H1 (cell line): ENCODE measurements at regions not wholly inside any gene's neighbourhood (a gene's known extent, or its start where the extent isn't known, plus 50 kb on each side); places are given as distances from the start of the nearest gene placed in this dataset.

Source experiments
- CTCF ChIA-PET: fragments of 300-600 bp; sonication (Branson Sonifier 250); formaldehyde crosslinking; loops from one replicate; lab custom pipeline; 2021; ENCODE audit not compliant: partially characterized antibody; lab: Charles Lee
- POLR2A ChIA-PET: fragments of 300-600 bp; sonication (Branson Sonifier 250); formaldehyde crosslinking; loops from one replicate; lab custom pipeline; 2021; ENCODE audit warnings: inconsistent platforms; ENCODE audit not compliant: partially characterized antibody; lab: Charles Lee
- DNase-seq, 2 experiments: peaks; one replicate each; pipeline versions ENCODE4 v3.0.0 to v3.0.0-alpha.2; 2010 to 2022; ENCODE audit warnings: low spot score in 2 of 2, low read depth in 1 of 2, mixed read lengths in 1 of 2
- FAIRE-seq: peaks from 2 replicates; lab custom pipeline; 2011; peaks lifted over from hg19 to GRCh38; lab: Jason Lieb, UNC
- H2AFZ ChIP-seq: 2 replicates; pipeline ENCODE4 v1.8.1; 2012; ENCODE audit warnings: low read length, inconsistent platforms
- H2AK5ac ChIP-seq: 2 replicates; pipeline ENCODE4 v1.6.1; 2013; ENCODE audit warnings: low read depth, low read length
- H2BK120ac ChIP-seq: replicated peaks from 2 replicates; pipeline ENCODE3; 2013; ENCODE audit warnings: low read depth, low read length, inconsistent platforms
- H2BK12ac ChIP-seq: 2 replicates; pipeline ENCODE4 v1.6.1; 2013; ENCODE audit warnings: low read depth, low read length
- H2BK15ac ChIP-seq: 2 replicates; pipeline ENCODE4 v1.6.1; 2013; ENCODE audit warnings: low read length
- H2BK20ac ChIP-seq: 2 replicates; pipeline ENCODE4 v1.6.1; 2013; ENCODE audit warnings: low read length
- H2BK5ac ChIP-seq: 2 replicates; pipeline ENCODE4 v1.6.1; 2013; ENCODE audit warnings: low read depth, low read length
- H3K14ac ChIP-seq: 2 replicates; pipeline ENCODE4 v1.6.1; 2013; ENCODE audit warnings: inconsistent platforms; ENCODE audit not compliant: insufficient read length
- H3K18ac ChIP-seq: 2 replicates; pipeline ENCODE4 v1.6.1; 2013; ENCODE audit warnings: low read length; ENCODE audit errors: extremely low read depth
- H3K23ac ChIP-seq: 2 replicates; pipeline ENCODE4 v1.6.1; 2013; ENCODE audit warnings: inconsistent platforms; ENCODE audit not compliant: insufficient read length
- H3K23me2 ChIP-seq: 2 replicates; pipeline ENCODE4 v1.6.1; 2013; ENCODE audit warnings: low read depth, low read length
- H3K27ac ChIP-seq: 2 replicates; pipeline ENCODE4 v1.6.1; 2011; ENCODE audit warnings: low read depth, low read length, inconsistent platforms
- H3K27me3 ChIP-seq, 4 experiments: replicated peaks in 1 of 4; 1 replicate in 1 of 4; 2 replicates in 3 of 4; pipeline versions ENCODE4 v1.6.1 to v1.8.1; 2011 to 2013; ENCODE audit warnings: low read length in 3 of 4, mild to moderate bottlenecking in 3 of 4, inconsistent platforms in 2 of 4, mixed read lengths in 2 of 4, moderate library complexity in 1 of 4; ENCODE audit not compliant: control insufficient read depth in 3 of 4, insufficient read depth in 3 of 4; ENCODE audit errors: extremely low read depth in 1 of 4
- H3K36me3 ChIP-seq, 4 experiments: 2 replicates each; pipeline versions ENCODE4 v1.6.1 to v1.8.1; 2011 to 2013; ENCODE audit warnings: mild to moderate bottlenecking in 4 of 4, low read length in 3 of 4, moderate library complexity in 2 of 4, control low read depth in 1 of 4, inconsistent platforms in 1 of 4; ENCODE audit not compliant: insufficient read depth in 4 of 4, control insufficient read depth in 2 of 4
- H3K4ac ChIP-seq: replicated peaks from 2 replicates; pipeline ENCODE3; 2013; ENCODE audit warnings: low read length, low read depth, mixed read lengths, inconsistent platforms; ENCODE audit not compliant: insufficient read length
- H3K4me1 ChIP-seq, 4 experiments: replicated peaks in 1 of 4; 1 replicate in 1 of 4; 2 replicates in 3 of 4; pipeline versions ENCODE4 v1.6.1 to v1.8.1; 2011 to 2013; ENCODE audit warnings: low read length in 3 of 4, inconsistent platforms in 2 of 4, mixed read lengths in 1 of 4; ENCODE audit not compliant: insufficient read depth in 4 of 4, control insufficient read depth in 3 of 4
- H3K4me2 ChIP-seq, 2 experiments: 2 replicates each; pipeline versions ENCODE4 v1.6.1 to v1.8.1; 2011 to 2013; ENCODE audit warnings: low read depth in 2 of 2, low read length in 2 of 2, control low read depth in 1 of 2, inconsistent platforms in 1 of 2, mild to moderate bottlenecking in 1 of 2; ENCODE audit not compliant: insufficient read depth in 1 of 2
- H3K4me3 ChIP-seq, 4 experiments: fragments of 200-600, 300-600 bp in 1 of 4; sonication (generic), shearing (Covaris generic), sonication (Bioruptor Twin) in 1 of 4; 2 replicates each; pipeline versions ENCODE4 v1.5.1 to v1.8.1; 2011 to 2016; ENCODE audit warnings: low read length in 4 of 4, low read depth in 3 of 4, control low read depth in 2 of 4, inconsistent platforms in 2 of 4, mild to moderate bottlenecking in 2 of 4, mixed read lengths in 1 of 4, moderate library complexity in 1 of 4; ENCODE audit not compliant: insufficient read depth in 2 of 4; ENCODE audit errors: extremely low read depth in 1 of 4
- H3K56ac ChIP-seq: replicated peaks from 2 replicates; pipeline ENCODE3; 2013; ENCODE audit warnings: low read depth, mild to moderate bottlenecking, mixed read lengths, low read length, inconsistent platforms; ENCODE audit not compliant: insufficient read length
- H3K79me1 ChIP-seq: 2 replicates; pipeline ENCODE4 v1.6.1; 2013; ENCODE audit warnings: low read depth, low read length, control low read depth
- H3K79me2 ChIP-seq, 2 experiments: 2 replicates each; pipeline versions ENCODE4 v1.6.1 to v1.8.1; 2012 to 2013; ENCODE audit warnings: low read length in 2 of 2, mild to moderate bottlenecking in 2 of 2, inconsistent platforms in 1 of 2; ENCODE audit not compliant: insufficient read depth in 2 of 2, control insufficient read depth in 1 of 2
- H3K9ac ChIP-seq, 4 experiments: replicated peaks in 1 of 4; 1 replicate in 1 of 4; 2 replicates in 3 of 4; pipeline versions ENCODE4 v1.6.1 to v1.8.1; 2011 to 2013; ENCODE audit warnings: low read depth in 3 of 4, low read length in 3 of 4, control low read depth in 2 of 4, mild to moderate bottlenecking in 2 of 4, moderate library complexity in 2 of 4, inconsistent platforms in 1 of 4; ENCODE audit errors: extremely low read depth in 1 of 4
- H3K9me3 ChIP-seq, 2 experiments: 2 replicates each; pipeline versions ENCODE4 v1.6.1 to v1.8.1; 2012 to 2013; ENCODE audit warnings: mild to moderate bottlenecking in 2 of 2, moderate library complexity in 2 of 2, control low read depth in 1 of 2, inconsistent platforms in 1 of 2, low read depth in 1 of 2, low read length in 1 of 2, mixed read lengths in 1 of 2; ENCODE audit not compliant: insufficient read depth in 2 of 2
- H4K20me1 ChIP-seq, 2 experiments: replicated peaks in 1 of 2; 2 replicates each; pipeline versions ENCODE3 to v1.8.1; 2011 to 2013; ENCODE audit warnings: inconsistent platforms in 2 of 2, low read length in 2 of 2, mild to moderate bottlenecking in 1 of 2; ENCODE audit not compliant: insufficient read depth in 2 of 2, control insufficient read depth in 1 of 2
- H4K5ac ChIP-seq: 2 replicates; pipeline ENCODE4 v1.6.1; 2013; ENCODE audit warnings: low read length, low read depth, mixed read lengths, inconsistent platforms; ENCODE audit not compliant: insufficient read length
- H4K8ac ChIP-seq: 2 replicates; pipeline ENCODE4 v1.8.0; 2013; ENCODE audit warnings: mild to moderate bottlenecking, moderate library complexity, low read length, inconsistent platforms; ENCODE audit not compliant: insufficient read depth; ENCODE audit errors: extremely low read depth
- H4K91ac ChIP-seq: replicated peaks from 2 replicates; pipeline ENCODE3; 2013; ENCODE audit warnings: low read length, mixed read lengths, inconsistent platforms; ENCODE audit not compliant: insufficient read length
- CEBPB ChIP-seq: IDR thresholded peaks from 2 replicates; pipeline ENCODE4 v1.6.1; 2012; ENCODE audit warnings: low read depth, low read length
- KDM5A ChIP-seq: fragments of 200-600 bp; IDR thresholded peaks from 2 replicates; pipeline ENCODE4 v1.7.1; 2012; ENCODE audit warnings: mild to moderate bottlenecking, low read length, inconsistent platforms, mixed read lengths
- NANOG ChIP-seq: IDR thresholded peaks from 2 replicates; pipeline ENCODE4 v1.6.1; 2011; ENCODE audit warnings: low read length, low read depth, mild to moderate bottlenecking, inconsistent platforms; ENCODE audit not compliant: insufficient read depth, poor library complexity, severe bottlenecking
- POU5F1 ChIP-seq: IDR thresholded peaks from 2 replicates; pipeline ENCODE4 v1.6.1; 2011; ENCODE audit warnings: low read depth, mild to moderate bottlenecking, low read length, moderate library complexity
- TAF7 ChIP-seq: optimal IDR thresholded peaks from 2 replicates; pipeline ENCODE3; 2011; ENCODE audit warnings: low read depth, mild to moderate bottlenecking, inconsistent platforms, low read length, moderate library complexity, borderline replicate concordance
- WGBS, 2 experiments: shearing (Covaris generic) in 1 of 2; methylation state at CpG; one replicate each; pipeline versions ENCODE4 v1.1.6 to v1.1.7; 2013 to 2015; ENCODE audit warnings: low lambda C conversion rate in 2 of 2, mixed read lengths in 2 of 2, inconsistent platforms in 1 of 2, low coverage in 1 of 2, missing lambda C conversion rate in 1 of 2; ENCODE audit not compliant: insufficient replicate concordance in 2 of 2, insufficient coverage in 1 of 2, insufficient read length in 1 of 2; ENCODE audit errors: extremely low coverage in 1 of 2, missing lambda C conversion rate in 1 of 2; 5-methylcytosine and 5-hydroxymethylcytosine counted together
- TF ChIP-seq, protein P1 (sequence below), 3 experiments: IDR thresholded peaks; 1 replicate in 2 of 3; 2 replicates in 1 of 3; pipeline versions ENCODE4 v1.5.1 to v1.6.1; 2011; ENCODE audit warnings: low read length in 3 of 3, mild to moderate bottlenecking in 3 of 3, inconsistent platforms in 2 of 3, low read depth in 1 of 3, moderate library complexity in 1 of 3; ENCODE audit not compliant: insufficient read depth in 1 of 3; ENCODE audit errors: control extremely low read depth in 1 of 3

- no peak overlapping the region for H4K91ac ChIP-seq
- no peak overlapping the region for H4K8ac ChIP-seq
- no peak overlapping the region for H3K56ac ChIP-seq
- no peaks in the 10 kb centered on the region for H3K79me1 ChIP-seq
- DNase-seq = no peak
- H4K5ac ChIP-seq = no peak overlapping the region
- H3K4me2 ChIP-seq = no peak overlapping the region
- H4K20me1 ChIP-seq = no peaks in the 10 kb centered on the region
- no peak overlapping the region for H3K4ac ChIP-seq
- no peaks in the 10 kb centered on the region for H3K27me3 ChIP-seq
- no peak overlapping the region for H3K18ac ChIP-seq
- H2BK12ac ChIP-seq = no peak overlapping the region
- no peak overlapping the region for H2BK20ac ChIP-seq
- no peak overlapping the region for H3K14ac ChIP-seq
- peak; percentile 74 for FAIRE-seq
- no peaks in the 10 kb centered on the region for H3K9me3 ChIP-seq
- no peaks in the 10 kb centered on the region for H3K36me3 ChIP-seq
- no peak overlapping the region for H3K4me3 ChIP-seq
- 62% methylated on average over 5 of the region's 5 CpGs; no CpG with 5 or more reads in 1 of the 2 experiments for WGBS, 2 experiments
- peaks cover 0 to 4% (median 2%) of the 10 kb centered on the region in 4 experiments; a peak in 2 of 7 replicates for H3K4me1 ChIP-seq
- no peaks in the 10 kb centered on the region for H3K23me2 ChIP-seq
- H3K27ac ChIP-seq = no peak overlapping the region
- no peak overlapping the region for H2BK15ac ChIP-seq
- CTCF ChIA-PET = interaction anchor here (1.1 to 2.0 kb wide), 3 partner anchors 13 to 40 kb away, joined by 3 to 7 read pairs (median 5); no protein-coding TSS in a partner anchor
- H3K79me2 ChIP-seq = no peaks in the 10 kb centered on the region
- no peak overlapping the region for H2AFZ ChIP-seq
- POLR2A ChIA-PET = no interaction called here
- no peak overlapping the region for H2AK5ac ChIP-seq
- no peak overlapping the region for H2BK120ac ChIP-seq
- no peak overlapping the region for H2BK5ac ChIP-seq
- 0 out of 7 replicates have a peak overlapping the region, but pooled peaks of 1 of the 4 experiments have one; percentile 11 for H3K9ac ChIP-seq
- no peak overlapping the region for H3K23ac ChIP-seq
- TF ChIP-seq TAF7 (no peak), CEBPB (no peak), POU5F1 (no peak), NANOG (no peak), KDM5A (no peak)
- TF ChIP-seq, protein P1, sequence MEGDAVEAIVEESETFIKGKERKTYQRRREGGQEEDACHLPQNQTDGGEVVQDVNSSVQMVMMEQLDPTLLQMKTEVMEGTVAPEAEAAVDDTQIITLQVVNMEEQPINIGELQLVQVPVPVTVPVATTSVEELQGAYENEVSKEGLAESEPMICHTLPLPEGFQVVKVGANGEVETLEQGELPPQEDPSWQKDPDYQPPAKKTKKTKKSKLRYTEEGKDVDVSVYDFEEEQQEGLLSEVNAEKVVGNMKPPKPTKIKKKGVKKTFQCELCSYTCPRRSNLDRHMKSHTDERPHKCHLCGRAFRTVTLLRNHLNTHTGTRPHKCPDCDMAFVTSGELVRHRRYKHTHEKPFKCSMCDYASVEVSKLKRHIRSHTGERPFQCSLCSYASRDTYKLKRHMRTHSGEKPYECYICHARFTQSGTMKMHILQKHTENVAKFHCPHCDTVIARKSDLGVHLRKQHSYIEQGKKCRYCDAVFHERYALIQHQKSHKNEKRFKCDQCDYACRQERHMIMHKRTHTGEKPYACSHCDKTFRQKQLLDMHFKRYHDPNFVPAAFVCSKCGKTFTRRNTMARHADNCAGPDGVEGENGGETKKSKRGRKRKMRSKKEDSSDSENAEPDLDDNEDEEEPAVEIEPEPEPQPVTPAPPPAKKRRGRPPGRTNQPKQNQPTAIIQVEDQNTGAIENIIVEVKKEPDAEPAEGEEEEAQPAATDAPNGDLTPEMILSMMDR (IDR thresholded peaks at IDR 0.05; ENCODE audit: control extremely low read depth in 1 of 3, insufficient read depth in 1 of 3, low read depth in 1 of 3, low read length in 3 of 3) = no peak
Measured at GRCh38 chr2:55759271-55759921, 65.8 kb upstream of the PNPT1 start.
